GM19240 (cell line): ENCODE measurements at regions not wholly inside any gene's neighbourhood (a gene's known extent, or its start where the extent isn't known, plus 50 kb on each side); places are given as distances from the start of the nearest gene placed in this dataset.
"Not testable (repeated sequence)": the region's sequence is repeated elsewhere in the genome, so short reads cannot be mapped to it uniquely, and the experiment has no call there.

ENCODE experiments used
- DNase-seq: peaks from one replicate; pipeline ENCODE4 v3.0.0; 2011; ENCODE audit warnings: low spot score; ENCODE audit not compliant: insufficient read length

GRCh38 chr20:1757072-1757471 lies 99.5 kb upstream of the SIRPG start:
- no peak for DNase-seq

- DNase-seq, result no peak
These were observed 97.2 kb upstream of the SIRPG start for GRCh38 chr20:1754749-1755148.

GRCh38 chr20:1754306-1754705 lies 96.7 kb upstream of the SIRPG start:
- DNase-seq, result no peak

- DNase-seq, result no peak
These were observed 94.5 kb upstream of the SIRPG start for GRCh38 chr20:1752045-1752444.

GRCh38 chr20:1748777-1749176 lies 91.2 kb upstream of the SIRPG start:
- no peak for DNase-seq

GRCh38 chr20:1747953-1748577 lies 90.5 kb upstream of the SIRPG start:
- DNase-seq, result no peak

GRCh38 chr20:1742049-1742434 lies 84.5 kb upstream of the SIRPG start:
- not testable (repeated sequence) for DNase-seq

- no peak for DNase-seq
These were observed 83.9 kb upstream of the SIRPG start for GRCh38 chr20:1741309-1742048.

- DNase-seq, result no peak
These were observed 79.6 kb upstream of the SIRPG start for GRCh38 chr20:1737134-1737533.

- no peak for DNase-seq
These were observed 78.0 kb upstream of the SIRPG start for GRCh38 chr20:1735417-1736089.

- DNase-seq, result no peak
These were observed 76.8 kb upstream of the SIRPG start for GRCh38 chr20:1734269-1734858.

GRCh38 chr20:1731828-1732375 lies 74.3 kb upstream of the SIRPG start:
- DNase-seq, result not testable (repeated sequence)

GRCh38 chr20:1730981-1731711 lies 73.6 kb upstream of the SIRPG start:
- not testable (repeated sequence) for DNase-seq

GRCh38 chr20:1727303-1727702 lies 69.7 kb upstream of the SIRPG start:
- not testable (repeated sequence) for DNase-seq

GRCh38 chr20:1724901-1725300 lies 67.3 kb upstream of the SIRPG start:
- DNase-seq, result no peak

GRCh38 chr20:1722513-1723050 lies 65.0 kb upstream of the SIRPG start:
- no peak for DNase-seq

GRCh38 chr20:1721687-1722512 lies 64.3 kb upstream of the SIRPG start:
- DNase-seq, result no peak

- no peak for DNase-seq
These were observed 63.4 kb upstream of the SIRPG start for GRCh38 chr20:1720845-1721475.

GRCh38 chr20:1720226-1720625 lies 62.6 kb upstream of the SIRPG start:
- no peak for DNase-seq
